EL (cell line): ENCODE measurements at regions not wholly inside any gene's neighbourhood (a gene's known extent, or its start where the extent isn't known, plus 50 kb on each side); places are given as distances from the start of the nearest gene placed in this dataset.

Experiments used
- DNase-seq: peaks from one replicate; pipeline ENCODE4 v3.0.0-alpha.2; 2016

DNA sequence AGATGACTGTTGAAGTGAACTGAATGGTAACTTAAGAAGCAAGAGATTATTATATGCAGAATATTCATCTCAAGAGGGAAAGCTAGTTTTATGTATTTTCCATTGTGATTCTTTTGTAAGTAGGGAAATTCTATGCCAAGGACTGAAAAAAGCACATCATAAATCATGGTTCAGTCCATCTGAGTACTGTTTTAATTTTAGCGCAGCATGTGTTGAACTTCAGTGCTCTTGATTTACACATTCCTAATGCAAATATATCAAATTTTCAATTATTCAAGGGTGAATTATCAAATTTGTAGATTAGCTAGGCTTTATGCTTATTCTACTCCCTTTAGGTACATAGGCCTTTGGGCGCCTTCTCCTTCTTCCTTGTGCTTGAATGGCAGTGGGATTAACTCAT is 50.3 kb upstream of the TCF12 start:
- DNase-seq = no peak

DNA sequence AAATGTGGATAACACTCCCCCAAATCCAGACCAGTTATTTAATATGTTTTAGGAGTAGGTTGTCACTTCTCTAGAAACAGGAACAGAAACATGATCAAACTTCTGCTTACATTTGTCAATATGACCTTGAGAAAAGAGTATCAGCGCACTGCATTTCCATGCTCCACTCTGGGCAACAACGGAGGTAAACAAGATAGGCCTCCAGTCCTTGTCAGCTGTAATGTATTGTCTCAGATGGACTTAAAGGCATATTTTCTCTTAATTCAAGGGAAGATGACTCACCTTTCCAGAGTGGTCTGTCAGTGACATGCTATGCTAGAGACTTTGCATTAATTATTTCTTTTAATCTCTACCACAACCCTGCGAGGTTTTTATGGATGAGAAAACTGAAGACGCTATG is 51.6 kb upstream of the TCF12 start:
- DNase-seq = peak; percentile 12

GRCh38 chr15:56857828-56858227 is 60.6 kb upstream of the TCF12 start:
- no peak for DNase-seq

DNA sequence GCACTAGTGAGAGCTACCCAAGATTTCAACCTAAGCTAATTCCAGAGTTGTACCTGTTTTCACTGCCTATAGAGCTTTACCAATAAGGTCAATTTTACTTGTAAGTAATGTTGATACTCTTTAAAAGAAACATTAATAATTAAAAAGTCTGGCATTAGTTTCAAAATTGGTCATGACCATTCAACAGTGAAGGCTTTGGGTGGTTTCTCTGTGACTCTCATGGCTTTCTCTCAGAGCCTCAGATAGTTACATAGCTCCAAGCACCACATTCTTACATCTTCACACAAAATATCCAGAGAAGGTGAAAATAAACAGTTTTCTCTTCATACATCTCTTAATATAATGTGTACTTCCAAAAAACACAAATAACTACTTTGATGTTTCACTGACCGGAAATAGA is 61.5 kb upstream of the TCF12 start:
- DNase-seq = no peak

DNA sequence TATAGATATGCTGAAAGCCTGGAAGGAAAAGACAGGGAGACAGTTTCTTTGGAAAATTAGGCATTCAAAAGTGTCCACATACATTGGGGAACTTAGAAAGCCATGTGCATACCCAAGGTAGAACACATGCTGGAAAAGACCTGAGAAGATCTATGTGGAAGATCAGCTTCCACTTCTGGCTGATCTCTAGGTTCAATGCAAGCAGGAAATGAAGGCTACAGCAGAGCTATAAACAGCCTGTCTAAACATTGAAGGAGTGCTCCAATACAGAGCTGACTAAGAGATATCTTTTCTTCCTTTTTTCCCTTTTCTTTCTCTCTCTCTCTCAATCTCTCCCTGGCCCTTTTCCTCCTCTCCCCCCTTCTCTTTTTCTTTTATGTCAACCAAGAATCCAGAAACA is 73.6 kb upstream of the TCF12 start:
- DNase-seq = no peak

- DNase-seq = no peak
Measured at GRCh38 chr15:56844471-56844870, 74.0 kb upstream of the TCF12 start.

DNA sequence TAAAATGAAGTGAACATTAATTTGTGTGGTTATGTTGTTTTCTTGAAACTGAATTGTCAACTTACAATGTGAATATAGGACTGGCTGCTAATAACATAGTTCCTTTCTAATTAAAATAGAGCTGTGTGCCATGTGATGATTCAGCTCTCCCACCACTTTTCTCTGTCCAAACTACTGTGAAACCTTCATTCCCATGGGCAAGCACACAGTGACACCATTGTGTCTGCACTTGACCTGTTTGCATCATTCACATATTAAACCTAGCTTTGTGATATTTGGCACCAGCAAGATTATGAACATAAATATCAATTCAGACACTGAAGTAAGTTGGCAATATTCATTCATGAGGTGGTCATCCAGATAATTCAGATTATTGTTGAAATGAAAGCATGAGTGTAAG is 78.8 kb upstream of the TCF12 start:
- DNase-seq = no peak

GRCh38 chr15:56839099-56839498 is 79.3 kb upstream of the TCF12 start:
- no peak for DNase-seq

DNA sequence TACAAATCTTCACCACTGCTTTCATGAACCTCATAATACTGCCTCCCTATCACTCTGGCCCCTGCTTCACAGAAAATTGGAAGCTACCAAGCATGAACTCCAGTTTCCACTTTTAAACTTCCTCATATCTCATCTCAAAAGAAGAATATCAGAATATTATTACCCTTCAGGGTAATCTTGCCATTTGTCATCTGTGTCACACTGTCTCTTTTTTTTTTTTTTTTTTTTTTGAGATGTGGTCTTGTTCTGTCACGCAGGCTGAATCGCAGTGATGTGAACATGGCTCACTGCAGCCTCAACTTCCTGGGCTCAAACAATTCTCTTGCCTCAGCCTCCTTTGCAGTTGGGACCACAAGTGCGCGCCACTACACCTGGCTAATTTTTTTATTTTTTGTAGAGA is 80.4 kb upstream of the TCF12 start:
- DNase-seq = no peak

GRCh38 chr15:56837273-56837672 is 81.2 kb upstream of the TCF12 start:
- peak; percentile 46 for DNase-seq

DNA sequence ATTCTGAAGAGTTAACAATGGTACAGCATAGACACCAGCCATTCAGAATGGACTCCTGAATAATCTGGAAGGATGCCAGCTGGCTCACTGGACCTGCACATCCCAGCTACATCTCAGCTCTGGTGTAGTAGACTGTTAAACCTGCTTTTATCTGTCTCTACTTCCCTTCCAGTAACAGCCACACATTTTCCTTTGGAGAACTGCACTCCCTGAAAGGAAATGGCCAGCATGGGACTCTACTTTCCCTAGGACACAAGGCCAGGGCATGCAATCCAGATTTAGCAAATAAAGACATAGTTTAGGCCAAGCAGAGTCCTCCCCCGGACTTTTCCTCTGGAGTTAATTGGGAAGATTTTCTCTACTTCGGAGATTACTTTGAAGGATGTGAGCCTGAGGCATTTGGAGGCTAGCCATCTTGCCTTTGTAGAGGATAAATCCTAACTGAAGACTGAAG is 82.7 kb upstream of the TCF12 start:
- DNase-seq = peak; percentile 21

GRCh38 chr15:56832125-56832524 is 86.3 kb upstream of the TCF12 start:
- DNase-seq = no peak

DNA sequence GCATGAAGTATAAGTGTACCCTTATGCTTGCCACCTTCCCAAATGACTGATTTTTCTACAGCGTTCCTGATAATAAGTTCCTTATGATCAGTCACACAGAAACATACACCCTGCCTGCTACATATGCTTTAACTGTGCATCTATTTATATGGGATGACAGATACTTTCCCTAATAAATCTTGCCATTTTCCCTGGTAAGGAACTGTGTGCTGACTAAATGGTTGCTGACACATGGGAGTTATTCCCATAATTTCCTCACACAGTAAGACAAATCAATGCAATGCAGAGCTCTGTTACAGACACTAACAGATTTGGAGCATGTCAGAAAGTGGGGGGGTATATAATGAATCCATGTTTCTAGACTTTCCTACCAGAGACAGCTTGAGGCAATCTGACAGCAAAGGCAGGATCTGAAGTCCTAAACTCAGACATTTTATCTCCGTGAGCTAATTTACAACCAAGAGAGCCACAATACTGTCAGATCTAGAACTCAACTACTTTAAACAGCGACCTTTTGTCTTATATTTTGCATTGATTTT is 86.9 kb upstream of the TCF12 start:
- DNase-seq = no peak

GRCh38 chr15:56824175-56824574 is 90.9 kb upstream of the ZNF280D start:
- DNase-seq = peak; percentile 6

DNA sequence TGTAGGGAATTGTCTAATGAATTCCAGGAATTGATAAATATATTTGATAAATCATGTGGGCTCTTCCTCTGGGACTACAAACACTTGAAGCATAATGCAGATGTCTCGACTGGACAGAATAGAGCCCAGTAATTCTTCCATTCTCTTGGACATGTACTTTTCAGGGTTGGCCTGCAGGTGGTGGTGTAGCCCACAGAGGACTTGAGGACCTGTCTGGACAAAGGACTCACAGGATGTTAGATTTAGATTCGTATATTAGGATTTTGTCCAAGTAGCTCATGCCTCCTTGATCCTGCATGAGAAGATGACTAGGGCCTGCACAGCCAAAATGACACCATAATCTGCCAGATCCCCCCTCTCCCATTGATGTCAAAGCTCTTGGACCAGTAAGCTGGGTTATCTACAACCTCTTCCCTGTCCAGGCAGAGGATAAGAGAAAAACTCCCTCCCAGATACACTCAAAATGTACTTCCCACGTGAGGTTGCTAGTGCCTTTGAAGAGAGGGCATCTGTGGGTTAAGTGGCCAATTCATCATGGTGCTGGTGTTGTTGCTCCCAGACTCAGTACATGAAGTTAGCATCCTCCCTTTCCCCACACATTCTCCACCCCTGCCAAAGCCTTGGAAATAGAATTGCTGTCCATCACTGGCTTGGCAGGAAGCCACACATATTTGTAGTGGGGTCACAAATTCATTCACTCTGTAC is 88.6 kb upstream of the ZNF280D start:
- peak; percentile 56 for DNase-seq

DNA sequence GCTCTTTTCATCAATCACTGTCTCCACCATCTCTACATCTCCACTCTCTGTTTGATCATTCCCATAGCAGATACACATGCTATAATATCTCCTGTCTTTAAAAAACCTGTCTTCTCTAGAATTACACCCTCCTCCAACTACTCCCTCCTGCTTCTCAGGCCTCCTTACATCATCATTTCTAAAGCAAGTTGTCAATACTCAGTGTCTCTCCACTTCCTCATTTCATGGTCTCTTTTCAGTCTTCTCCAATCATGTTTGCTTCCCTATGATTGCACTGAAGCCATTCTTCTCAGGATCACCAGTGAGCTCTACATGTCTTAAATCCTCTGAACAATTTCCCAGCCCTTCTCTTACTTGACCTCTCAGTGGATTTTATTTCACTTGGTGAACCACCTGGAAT is 87.0 kb upstream of the ZNF280D start:
- no peak for DNase-seq

- DNase-seq = peak; percentile 63
Measured at GRCh38 chr15:56817321-56818080, 84.2 kb upstream of the ZNF280D start.

- no peak for DNase-seq
Measured at GRCh38 chr15:56816781-56817180, 83.5 kb upstream of the ZNF280D start.

GRCh38 chr15:56815247-56815646 is 81.9 kb upstream of the ZNF280D start:
- DNase-seq = no peak

GRCh38 chr15:56814429-56814828 is 81.1 kb upstream of the ZNF280D start:
- no peak for DNase-seq

GRCh38 chr15:56813995-56814394 is 80.7 kb upstream of the ZNF280D start:
- DNase-seq = no peak

- no peak for DNase-seq
Measured at GRCh38 chr15:56812961-56813360, 79.7 kb upstream of the ZNF280D start.

DNA sequence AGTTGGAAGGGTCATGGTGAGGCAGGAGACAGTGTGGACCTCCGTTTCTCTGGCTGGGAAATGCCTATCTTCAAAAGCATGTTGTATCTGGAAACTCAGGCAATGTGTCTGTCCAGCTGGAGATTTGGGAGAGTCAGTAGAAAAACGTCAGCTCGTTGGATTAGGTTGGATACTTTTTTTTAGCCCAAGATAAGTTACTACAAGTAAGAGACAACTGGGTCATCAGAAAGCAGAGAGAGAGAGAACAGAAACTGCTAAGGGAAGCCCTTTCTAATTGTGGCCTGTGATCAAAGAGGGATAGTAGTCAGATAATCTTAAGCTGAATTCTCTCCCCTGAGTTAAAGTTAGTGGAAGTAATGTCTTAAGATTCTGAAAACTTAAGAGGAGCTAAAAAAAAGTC is 78.9 kb upstream of the ZNF280D start:
- no peak for DNase-seq

- no peak for DNase-seq
Measured at GRCh38 chr15:56811586-56811985, 78.3 kb upstream of the ZNF280D start.
